Putamen (tissue), 1 donor: ENCODE measurements at regions not wholly inside any gene's neighbourhood (a gene's known extent, or its start where the extent isn't known, plus 50 kb on each side); places are given as distances from the start of the nearest gene placed in this dataset.
"Not testable (repeated sequence)": the region's sequence is repeated elsewhere in the genome, so short reads cannot be mapped to it uniquely, and the experiment has no call there.

ENCODE experiments used
- DNase-seq: peaks from one replicate; pipeline ENCODE4 v3.0.0-alpha.2; 2016; ENCODE audit warnings: low spot score

DNA sequence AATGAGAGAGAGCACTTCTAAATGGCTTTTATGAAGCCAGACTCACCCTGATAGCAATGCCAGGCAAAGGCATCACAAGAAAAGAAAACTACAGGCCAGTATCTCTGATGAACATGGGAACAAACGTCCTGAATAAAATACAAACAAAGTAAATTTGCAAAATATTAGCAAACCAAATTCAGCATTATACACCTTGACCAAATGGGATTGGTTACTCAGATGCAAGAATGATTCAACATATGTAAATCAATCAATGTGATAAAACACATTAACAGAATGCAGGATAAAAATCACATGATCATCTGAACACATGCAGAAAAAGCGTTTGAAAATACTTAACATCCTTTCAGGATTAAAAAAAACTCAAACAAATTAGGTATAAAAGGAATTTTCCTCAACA is 494.9 kb upstream of the CCDC54 start:
- no peak for DNase-seq

DNA sequence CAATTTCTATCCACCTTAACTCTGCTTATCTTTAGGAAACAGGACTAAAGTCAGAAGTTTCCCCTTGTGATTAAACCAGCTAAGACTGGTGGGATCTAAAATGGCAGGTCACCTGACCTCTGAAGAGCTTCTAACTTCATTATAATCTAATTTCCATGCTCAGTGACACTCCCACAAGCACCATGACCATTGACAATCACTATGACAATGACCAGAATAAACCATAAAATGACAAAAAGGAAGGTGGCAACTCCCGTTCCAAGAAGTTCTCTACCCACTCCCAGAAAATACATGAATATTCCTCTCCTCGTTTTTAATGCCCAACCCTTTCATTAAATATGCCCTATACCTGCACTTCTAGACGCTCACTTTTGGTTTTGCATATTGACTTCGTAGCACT is 471.2 kb upstream of the CCDC54 start:
- DNase-seq = no peak

DNA sequence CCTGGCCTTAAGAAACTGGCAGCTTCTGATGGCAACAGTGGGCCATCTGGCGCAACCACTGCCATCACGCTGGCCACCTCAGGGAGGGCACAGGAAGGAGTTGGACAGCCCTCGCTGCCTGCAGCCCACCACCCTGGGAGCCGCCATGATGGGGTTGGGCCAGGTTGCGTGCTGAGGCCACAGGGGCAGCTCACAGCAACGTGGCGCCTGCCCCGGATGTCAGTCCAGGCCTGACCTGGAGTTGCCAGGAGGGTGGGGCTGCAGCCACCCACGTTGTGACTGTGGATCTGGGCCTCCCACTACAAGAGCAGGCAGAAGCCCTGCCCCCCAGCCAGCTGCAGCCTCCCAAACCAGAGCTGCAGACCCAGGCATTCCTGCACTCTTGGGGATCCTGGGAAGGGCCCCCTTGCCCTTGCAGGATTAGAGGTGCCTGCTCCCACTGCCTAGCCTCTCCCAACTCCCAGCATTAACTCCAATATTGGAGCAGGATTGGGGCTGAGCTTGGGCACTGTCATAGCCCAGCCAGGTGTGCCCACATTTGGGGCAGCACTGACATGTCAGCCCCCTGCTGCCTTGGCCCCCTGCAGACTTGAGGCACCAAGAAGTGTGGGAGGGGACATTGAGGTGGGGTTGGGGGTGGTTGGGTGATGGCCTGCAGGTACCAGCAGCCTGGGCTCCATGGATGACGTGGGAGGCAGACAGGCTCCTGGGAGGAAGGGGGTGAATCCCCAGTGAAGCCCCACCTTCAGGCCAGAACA is 468.9 kb upstream of the CCDC54 start:
- no peak for DNase-seq

DNA sequence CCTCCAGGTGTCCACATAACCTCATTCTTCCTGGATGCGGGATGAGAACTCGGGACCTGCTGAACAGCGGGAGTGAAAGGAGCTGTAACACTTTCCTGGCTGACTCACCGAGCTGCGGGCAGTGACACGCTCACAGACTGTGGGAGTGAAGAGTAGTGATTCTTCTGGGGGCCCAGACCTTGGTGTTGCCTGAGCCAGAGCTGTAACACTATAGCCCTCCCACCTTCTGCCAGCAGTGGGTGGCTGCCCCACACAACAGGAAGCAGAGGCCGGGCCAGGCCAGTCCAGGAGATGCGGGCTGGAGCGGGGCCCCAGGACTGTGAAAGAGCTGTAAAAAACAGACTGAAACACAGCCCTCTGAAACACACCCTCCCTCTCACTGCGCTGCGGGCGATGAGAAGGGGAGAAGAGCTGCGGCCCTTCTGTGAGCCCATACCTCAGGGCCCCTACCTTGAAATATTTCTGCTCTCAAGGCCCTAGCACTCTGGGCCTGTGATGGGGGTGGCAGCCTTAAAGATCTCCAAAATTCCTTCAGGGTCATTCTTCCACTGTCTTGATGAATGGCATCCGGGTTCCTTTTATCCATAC is 464.0 kb upstream of the CCDC54 start:
- DNase-seq = no peak

DNA sequence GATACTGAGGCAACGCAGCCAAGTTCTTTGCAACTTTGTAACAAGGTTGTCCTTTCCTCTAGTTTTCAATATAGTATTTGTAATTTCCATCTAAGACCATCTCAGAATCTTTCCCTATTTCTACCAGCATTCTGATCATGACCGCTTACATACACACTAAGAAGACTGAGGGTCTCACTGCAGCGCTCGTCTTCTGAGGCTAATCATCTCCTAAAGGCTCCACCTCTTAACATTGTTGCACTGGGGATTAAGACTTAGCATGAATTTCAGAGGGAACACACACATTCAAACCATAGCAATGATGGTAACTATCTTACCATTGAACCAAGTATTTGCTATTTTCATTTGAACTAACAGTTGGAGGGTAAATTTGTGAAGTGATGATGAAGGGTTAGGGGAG is 463.3 kb upstream of the CCDC54 start:
- no peak for DNase-seq

DNA sequence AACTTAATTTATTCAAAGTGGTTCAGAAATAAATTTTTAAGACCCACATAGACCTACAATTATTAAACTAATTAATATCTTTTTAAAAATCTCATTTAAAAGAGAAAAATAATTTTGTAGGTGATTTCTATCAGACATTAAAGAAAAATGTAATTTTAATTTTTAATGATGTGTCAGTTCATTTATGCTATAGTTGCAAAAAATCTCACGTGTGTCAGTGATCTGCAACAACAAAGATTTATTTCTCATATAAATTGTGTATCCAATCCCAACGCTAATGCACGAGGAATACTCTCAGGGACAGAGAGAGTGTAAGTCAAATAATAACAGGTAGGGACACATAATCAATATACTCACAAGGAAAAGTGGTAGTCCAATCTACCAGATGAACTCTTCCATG is 456.6 kb upstream of the CCDC54 start:
- no peak for DNase-seq

DNA sequence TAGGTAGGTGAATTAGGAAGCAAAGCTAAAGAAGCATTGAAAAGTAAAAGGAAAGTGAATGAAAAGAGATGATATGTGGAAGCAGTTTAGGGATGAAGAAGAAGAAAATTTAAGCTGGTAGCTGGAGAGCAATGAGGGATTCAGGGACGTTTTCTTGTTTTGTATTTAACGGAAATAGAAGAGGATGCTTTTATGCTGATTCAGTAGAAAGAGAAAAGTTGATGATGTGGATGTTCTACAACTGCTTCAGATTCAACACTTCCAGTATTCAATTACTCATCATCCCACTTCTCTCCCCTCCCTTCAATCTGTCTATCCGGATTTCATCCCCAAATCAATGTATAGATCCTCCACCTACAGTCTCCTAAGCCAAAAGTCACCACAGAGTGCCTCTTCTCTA is 448.2 kb upstream of the CCDC54 start:
- DNase-seq = no peak

DNA sequence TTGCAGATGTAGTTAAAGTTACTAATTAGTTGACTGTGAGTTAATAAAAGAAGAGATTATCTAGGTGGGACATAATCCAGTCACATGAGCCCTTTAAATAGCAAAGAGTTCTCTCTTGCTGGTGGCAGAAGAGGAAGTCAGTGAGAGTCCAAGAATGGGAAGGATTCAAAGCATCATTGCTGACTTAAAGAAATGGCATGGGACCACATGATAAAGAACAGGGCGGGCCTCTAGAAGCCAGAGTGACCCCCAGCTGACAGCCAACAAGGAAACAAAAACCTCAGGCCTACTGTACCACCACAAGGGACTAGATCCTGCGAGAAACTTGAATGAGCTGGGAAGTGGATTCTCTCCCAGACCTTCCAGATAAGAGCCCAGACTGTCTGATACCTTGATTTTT is 447.2 kb upstream of the CCDC54 start:
- DNase-seq = no peak

DNA sequence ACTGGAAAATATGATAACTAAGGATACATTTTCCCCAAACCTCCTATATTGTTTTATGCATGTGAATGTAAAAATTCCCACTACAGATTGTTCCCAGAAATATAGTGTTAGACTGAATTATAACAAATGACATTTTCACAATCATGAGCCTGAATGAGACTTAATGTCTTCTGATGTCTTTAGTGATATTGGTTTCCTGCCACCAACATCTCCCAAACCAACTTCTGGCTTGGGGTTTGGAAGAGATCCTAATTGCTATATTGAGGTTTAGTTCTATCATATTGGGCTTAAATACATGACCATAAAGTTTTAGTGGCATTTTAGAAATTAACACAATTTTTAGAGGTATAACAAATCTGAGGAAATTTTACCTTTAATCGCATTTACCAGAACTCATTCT is 445.3 kb upstream of the CCDC54 start:
- DNase-seq = no peak

DNA sequence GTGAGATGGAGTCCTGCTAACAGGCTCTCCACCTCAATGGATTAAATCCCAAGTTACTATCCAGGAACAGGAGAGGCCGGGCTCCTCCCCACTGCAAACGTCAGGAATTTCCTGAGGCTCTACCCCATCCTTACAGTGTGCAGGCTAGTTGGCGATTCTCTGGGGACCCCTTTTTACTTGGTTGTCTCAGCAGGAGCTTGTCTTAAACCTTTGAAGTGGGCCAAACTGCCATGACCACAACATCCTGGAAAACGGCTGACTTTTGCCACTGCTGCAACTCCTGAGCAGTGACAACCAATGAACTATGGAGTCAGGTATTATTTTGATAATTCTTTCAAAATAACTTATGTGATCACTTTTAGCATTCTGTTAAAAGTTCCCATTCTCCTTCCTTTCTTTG is 440.9 kb upstream of the CCDC54 start:
- no peak for DNase-seq

DNA sequence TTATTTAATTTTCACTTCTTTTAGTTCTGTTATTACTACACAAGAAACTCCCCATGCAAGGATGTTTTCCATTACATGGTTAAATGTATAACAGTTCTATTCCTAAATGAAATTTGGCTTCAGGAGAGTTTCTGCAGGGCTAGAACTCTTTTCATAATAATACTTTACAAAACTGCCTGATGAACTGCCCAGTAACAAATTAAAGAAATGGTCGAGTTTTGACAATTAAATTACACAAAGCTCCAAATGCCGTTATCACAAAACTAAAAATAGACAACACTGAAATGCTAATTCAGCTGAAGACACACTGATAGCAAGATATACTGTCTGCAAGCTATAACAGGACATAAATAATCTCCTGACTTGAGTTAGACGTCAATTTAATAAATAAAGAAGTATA is 435.2 kb upstream of the CCDC54 start:
- no peak for DNase-seq

DNA sequence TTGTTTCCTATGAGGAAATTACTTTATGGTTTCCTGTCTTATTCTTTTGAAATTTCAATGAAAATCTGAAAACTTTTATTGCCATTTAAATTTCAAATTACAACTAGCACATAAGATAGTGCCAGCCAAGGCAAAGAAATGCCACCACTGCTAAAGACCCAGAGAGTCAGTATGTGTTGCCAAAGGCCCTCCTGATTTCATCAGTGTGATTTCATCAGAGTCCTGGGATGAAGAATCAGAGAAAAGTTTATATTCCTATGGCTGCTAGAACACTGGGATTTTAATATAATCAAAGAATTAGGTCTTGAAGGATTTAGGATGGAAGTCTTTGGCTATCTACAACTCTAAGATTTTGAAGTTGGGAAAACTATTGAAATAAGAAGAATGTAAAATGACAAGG is 434.2 kb upstream of the CCDC54 start:
- DNase-seq = no peak

DNA sequence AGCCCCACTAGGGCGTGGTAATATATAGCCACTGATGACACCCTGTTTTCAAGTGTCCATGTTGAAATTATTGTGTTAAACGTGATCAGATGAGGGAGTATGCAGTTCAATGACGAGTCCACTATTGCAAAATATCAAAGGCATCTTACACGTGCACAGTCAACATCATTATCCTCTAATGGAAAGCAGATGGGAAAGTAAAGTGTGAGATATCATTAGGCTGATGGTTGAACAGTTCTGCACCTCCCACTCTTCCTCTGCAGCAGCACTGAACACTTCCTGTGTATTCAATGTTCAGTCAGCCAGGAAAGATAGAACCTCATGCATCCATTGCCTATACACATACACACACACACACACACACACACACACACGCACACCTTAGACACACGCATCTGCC is 431.8 kb upstream of the CCDC54 start:
- no peak for DNase-seq

DNA sequence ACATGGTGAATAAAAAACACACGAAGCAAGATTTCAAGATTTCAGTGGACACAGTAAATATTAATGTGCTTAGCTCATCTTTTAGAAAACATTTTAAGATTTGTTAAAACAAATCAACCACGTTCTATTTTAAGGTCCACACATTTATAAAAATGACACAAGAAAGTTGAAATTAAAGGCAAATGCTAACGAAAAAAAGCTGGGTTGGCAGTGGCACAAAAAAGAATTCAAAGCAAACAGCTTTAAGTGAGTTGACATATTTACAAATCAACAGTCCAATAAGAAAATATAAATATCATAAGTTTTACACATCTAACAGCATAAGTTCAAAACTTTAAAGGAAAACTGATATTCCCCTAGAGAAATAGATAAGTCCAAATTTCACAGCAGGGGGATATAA is 430.4 kb upstream of the CCDC54 start:
- DNase-seq = no peak

DNA sequence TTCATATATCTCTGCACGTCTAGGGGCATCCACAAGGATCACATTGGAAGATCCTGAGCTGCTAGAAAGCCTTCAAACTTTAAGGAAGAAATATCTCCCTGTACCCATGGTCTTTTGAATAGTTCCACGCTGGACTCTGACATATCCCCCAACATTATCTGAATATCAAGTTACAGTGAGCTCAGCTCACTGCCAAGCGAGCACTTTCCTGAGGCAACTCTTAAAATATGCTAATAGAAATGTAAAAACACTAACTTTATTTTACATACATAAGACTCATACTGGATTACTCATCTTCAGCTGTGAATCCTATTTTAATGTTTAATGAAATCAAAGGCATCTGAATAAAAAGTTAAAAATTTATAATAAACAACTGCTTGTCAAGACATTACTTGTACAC is 420.2 kb upstream of the CCDC54 start:
- no peak for DNase-seq

DNA sequence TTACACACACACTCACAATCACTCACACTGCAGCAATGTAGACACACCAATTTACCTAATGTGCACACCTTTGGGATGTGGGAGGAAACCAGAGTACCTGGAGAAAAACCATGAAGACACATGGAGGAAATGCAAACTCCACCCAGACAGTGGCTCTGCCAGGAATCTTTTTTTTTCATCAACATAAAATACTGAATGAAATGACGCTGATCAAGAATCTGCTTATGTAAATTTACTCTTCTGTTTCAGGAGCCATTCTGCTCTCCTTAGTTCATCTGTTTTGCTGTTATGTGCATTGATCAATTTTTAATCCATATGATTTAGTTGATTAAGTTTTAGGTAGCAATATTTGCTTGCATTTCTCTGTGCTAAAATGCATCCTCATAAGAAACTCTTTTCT is 414.2 kb upstream of the CCDC54 start:
- no peak for DNase-seq

DNA sequence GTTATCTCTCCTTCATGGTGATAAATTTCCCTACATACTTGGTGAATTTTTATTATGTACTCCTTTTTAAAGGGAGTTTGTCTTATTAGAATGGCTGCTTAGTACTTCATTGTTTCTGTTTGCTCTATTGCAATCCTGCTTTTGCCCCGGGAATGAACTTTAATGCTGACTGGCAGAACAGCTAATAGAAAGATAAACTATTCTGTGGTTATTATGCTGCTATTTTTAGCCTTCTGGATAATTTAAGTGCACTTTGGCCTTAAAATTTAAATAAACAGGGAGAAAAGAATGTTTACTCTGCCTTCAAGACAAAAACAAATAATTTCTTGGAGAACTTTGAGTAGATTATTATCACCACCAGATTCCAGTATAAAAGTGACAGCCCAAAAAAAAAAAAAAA is 413.8 kb upstream of the CCDC54 start:
- no peak for DNase-seq

DNA sequence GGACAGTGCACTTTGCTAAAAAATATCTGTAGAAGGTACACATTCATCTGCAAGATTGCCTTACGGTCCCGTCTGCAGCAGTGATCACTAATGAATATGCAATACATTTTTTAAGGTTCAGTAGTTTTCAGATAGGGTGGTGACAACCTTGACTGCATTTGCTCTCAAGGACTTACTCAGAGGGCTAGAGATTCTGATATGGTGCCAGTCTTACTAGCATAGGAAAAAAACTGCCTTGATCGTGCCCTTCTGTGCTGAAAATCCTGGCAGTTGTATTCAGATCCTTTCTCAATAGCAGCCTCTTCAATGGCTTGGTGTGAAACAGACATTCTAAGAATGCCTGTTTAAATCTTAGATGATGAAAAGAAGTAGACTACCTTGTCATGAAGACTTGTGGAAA is 411.9 kb upstream of the CCDC54 start:
- DNase-seq = no peak

DNA sequence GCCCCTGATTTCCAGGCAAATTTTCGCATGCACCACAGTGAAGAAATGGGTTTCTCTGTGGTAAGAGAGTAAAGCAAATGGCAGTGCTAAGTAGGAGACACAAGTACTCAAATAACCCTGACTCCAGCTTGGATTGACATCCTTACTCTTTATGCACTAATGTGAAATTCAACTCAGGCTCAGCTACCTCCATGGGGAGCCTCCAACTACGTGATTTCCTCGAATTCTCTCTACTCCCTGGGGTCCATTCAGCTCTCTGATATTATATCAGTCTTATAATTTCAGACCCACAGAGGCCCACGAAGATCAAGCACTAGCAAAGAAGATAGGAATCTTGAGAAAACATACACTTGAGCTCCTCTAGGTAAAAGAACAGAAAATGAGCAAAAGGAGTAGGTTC is 407.6 kb upstream of the CCDC54 start:
- DNase-seq = no peak

DNA sequence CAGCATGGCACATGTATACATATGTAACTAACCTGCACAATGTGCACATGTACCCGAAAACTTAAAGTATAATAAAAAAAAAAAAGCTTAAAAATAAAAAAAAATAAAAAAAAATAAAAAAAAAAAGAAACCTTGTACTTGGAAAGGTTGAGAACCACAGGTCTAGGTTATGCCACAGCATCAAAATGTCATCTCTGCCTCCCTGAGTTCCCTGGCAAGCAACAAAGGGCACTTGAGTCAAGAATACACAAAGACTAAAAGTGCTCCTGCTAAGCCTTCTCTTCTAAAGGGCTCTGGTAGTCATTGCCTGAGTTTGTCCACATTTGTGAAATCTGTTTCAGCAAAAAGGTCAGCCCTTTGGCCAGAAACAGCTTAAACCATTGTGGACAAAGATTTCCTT is 395.8 kb upstream of the CCDC54 start:
- DNase-seq = no peak

DNA sequence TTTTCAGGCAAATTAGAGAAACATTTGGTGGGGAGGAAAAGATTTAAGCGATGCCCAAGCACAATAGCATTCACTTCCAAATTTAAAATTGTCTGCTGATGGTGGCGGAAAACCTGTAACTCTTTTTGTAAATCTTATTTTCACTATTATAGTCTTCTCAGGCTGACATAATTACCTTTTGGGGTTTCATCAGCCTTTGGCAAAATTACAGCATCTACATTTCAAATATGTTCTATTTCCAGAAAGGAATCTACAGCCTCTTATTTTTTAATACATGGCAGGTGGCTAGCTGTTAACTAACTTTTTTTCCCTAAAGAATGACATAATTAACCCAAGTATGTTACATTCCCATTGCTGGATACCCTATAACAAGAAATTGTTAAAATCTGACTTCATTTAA is 391.5 kb upstream of the CCDC54 start:
- DNase-seq = no peak

DNA sequence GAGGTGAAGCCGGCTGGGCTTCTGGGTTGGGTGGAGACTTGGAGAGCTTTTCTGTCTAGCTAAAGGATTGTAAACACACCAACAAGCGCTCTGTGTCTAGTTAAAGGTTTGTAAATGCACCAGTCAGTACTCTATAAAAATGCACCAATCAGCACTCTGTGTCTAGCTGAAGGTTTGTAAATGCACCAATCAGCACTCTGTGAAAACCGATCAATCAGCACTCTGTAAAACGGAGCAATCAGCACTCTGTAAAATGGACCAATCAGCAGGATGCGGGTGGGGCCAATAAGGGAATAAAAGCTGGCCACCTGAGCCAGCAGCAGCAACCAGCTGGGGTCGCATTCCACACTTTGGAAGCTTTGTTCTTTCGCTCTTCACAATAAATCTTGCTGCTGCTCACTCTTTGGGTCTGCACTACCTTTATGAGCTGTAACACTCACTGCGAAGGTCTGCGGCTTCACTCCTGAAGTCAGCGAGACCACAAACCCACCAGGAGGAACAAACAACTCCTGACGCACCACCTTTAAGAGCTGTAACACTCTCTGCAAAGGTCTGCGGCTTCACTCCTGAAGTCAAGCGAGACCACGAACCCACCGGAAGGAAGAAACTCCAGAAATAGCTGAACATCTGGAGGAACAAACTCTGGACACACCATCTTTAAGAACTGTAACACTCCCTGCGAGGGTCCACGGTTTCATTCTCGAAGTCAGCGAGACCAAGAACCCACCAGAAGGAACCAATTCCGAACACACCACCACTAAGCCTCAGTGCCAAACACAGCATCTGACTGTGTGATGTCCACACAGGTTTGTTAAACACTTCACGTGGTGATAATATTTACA is 378.2 kb upstream of the CCDC54 start:
- DNase-seq = not testable (repeated sequence)

DNA sequence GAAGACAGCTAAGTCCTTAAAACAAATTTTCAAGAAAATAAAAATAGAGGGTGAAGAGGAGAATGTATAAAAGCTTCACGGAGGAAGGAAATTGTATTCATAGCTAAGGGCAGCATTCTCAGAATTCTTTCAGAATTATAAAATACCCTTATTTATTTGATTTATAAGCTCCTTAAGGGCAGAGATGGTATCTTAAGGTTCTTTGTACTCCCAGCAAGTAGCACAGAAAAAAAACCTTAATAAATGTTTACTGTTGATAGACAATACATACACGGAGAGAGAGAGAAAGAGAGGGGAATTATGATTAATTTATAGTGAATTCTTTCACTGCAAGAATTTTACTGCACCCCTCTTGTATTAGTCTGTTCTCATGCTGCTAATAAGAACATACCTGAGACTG is 375.6 kb upstream of the CCDC54 start:
- DNase-seq = no peak
